Fibroblast of skin of right biceps (primary cell): ENCODE measurements at regions not wholly inside any gene's neighbourhood (a gene's known extent, or its start where the extent isn't known, plus 50 kb on each side); places are given as distances from the start of the nearest gene placed in this dataset.
A peak's percentile ranks its signal among the peaks of the same experiment; 100 is the strongest.

Experiments
- DNase-seq: peaks from one replicate; pipeline ENCODE4 v3.0.0-alpha.2; 2013

DNA sequence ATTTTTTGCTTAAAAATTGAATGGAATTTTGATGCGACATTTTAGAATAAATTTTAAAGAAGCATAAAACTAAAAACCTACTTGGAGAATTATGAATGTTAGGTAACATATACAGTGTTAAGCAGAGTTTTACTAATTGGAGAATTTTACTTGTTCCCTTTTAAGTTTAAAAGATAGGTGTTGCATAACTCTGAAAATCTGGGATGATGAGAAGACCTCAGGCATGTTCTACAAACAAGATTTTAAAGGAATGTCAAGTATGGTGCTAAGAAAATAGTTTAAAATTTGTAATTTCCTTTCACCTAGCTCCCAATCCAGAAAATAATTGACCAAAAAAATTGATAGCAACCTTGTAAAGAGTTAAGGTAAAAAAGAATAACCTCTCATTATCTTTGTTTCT is 135.8 kb downstream of the RFC3 start:
- DNase-seq, result peak; percentile 10

DNA sequence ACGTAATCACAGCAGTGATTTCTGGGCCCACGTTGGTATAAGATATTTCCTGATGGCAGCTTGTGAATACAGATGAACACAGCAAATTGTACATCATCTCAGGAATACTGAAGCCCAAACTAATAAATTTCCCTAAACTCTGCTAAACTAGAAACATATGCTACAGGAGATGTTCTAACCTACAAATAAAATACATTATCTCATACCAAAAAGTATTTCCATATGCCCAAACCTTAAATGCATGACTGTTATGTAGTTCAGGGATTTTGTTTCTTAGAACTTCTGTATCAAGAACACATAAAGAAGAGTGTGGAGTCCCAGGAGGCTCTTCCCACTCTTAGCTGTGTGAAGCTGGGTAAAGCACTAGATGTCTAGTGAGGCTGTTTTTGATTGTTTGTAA is 138.4 kb downstream of the RFC3 start:
- DNase-seq, result no peak

DNA sequence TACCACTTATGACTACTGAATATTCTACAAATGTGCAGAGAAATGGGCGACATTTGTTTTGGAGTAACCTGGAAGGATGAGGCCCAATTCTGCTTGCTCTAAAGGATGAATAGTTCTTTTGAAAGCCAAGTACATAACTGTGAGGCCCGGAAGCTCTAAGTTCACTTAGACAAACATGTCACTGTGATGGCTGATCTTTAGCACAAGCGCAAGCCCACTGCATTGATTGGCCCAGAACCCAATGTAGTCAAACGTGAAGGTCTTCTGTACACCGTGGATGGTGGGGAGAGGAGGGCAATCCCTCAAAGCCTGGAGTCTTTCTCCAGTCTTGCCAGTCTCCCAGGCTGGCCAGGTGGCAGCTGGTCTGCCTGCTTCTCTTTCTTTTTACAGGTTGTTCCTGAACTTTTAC is 139.6 kb downstream of the RFC3 start:
- no peak for DNase-seq

DNA sequence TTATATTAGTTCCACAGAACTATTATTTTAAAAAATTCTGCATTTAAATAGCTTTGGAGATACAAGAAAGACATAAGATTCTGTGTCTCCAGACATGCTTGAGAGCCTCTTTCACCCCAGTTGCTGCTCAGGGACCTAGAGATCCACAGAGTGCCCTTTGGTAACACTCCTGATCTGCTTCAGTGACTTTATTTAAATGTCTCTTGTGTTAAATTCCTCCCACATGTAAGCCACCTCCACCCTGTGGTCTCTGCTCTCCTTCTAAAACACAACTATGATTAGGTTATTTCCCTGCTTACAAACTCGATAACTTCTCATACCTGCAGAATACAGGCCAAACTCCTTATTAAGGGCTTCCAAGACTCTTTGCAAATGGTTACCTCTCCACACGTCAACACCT is 141.0 kb downstream of the RFC3 start:
- no peak for DNase-seq

DNA sequence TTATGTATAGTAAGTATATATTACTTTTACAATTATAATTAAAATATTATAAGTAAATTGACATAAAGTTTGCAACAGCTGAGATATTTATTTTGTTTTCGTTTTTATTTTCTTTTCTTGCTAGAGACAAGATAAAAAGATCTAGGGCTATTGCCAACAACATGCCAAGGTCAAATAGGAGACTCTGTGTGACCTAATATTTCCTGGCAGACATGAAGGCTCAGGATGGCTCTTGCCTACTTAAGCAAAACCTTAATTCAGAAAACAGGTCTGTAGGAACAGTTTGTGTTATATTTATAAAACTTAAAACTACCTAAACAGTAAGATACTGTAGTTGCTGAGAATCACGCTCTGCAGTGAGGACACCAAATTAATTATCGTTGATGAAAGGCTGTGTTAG is 145.2 kb downstream of the RFC3 start:
- DNase-seq, result no peak

DNA sequence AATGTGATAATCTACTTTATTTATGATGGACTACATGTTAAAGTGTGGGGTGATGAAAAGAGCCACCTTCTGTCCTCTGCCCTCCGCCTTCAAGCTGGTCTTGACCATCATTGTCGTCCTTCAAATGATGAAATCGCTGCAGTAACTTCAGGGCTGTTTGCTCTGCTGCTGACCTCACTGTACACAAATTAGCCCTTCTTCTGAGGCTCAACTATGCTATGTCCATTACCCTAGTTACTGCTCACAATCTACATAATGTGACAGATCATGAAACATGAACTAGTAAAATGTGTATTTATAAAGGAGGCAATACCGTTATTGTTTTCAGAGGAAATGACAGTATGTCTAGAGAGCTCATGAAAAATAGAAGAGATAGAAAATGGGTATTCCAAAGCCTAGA is 145.9 kb downstream of the RFC3 start:
- DNase-seq, result no peak

DNA sequence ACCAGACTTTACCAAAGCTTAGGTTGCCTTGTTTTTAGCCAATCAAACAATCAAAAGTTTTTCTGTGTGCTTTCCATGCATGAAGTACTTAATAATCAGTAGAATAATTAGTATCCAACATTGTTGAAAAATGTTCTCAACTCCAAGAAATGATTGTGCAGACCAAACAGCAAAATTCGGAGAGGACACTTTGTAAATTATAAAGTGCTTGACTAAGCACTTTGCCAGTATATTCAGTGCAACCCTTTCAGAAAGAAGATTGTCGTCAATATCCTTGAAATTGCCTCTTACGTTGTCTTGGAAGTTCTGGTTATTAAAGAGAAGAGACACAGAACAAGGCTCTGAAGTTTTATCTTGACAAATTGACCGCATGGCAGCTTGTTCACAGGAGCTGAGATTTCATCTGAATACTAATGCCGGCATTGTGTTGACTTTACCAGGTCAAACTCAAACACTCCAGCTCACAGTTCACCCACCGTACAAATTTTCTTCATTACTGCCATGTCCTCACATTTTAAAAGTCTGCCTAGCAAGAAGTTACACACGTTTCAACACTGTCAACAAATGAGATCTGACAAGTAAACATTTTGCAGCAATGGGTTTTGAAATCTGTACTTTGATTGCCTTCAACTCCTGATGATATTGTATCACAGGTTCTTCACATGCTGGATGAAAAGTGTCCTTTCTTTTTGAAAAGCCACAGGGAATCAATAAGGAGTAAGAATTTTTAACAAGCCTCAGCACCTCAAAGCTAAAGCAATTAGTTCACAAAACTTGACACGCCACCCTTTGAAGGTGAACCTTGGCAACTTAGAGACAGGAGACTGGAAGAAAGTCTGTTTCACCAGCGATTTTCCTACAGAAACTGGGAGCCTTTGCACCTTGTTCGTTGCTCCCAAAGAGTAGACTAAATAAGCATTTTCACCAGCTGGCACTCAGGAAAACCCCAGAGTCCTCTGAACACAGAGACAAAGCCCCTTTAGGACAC is 150.9 kb downstream of the RFC3 start:
- DNase-seq, result no peak

DNA sequence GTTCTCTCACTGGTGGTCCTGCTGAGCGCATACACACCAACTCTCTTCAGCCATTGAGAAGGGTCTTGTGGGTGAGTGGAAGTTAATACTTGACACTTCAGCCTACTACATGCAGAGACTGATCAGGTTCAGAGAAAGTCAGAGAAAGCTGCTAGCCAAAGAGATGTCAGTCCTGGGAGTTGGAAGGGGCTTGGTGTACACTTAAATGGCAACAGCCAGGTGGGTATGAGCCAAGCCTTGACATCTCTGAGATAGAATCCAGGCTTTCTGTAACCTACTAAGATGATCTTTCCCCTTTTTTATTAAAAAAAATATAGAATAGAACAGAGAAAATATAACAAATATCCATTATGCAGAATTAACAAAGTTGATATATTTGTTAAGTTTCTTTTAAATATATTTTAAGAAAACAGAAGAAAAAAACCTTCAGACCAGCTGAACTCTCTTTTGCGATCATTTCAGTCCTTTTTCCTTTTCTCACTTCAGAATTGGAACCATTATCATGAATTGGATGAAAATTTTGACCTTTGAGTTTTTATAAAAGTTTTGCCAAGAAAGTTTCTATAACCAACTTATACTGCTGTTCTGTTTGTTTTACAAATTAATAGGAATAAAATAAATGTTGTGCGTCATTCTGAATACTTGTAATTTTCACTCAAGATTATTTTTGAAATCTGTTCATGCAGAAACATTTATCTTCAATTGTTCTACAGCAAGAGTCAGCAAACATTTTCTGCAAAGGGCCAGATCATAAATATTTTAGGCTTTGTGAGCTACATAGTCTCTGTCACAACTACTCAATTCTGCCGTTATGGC is 153.0 kb downstream of the RFC3 start:
- DNase-seq, result no peak

DNA sequence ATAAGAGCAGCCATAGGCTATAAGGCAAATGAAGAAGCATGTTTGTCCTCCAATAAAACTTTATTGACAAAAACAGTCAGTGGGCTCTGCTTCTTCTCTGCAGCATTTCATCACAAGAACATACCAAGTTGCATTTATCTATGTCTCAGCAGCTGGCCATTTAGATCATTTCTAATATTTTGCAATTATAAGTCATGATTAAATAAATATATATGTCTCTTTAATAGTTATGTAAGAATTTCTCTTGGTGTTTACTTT is 153.5 kb downstream of the RFC3 start:
- DNase-seq, result no peak

DNA sequence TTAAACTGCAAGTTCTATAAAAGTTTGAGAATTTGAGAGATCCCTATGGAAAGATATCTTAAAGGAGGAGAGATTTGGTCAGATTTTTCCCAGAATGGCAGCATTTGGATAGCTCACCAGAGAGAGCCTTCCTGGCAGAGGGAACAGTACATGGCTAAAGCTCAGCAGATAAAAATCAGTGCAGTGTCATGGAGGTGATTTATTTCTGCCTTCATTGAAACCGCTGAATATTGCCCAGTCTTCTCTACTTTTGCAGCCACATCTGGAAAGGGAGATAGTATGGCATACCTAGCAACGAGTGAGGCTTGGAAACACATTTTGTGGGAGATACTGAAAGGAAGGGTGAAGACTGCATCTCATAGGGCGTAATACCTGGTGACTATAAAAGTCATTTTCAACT is 155.2 kb downstream of the RFC3 start:
- no peak for DNase-seq

DNA sequence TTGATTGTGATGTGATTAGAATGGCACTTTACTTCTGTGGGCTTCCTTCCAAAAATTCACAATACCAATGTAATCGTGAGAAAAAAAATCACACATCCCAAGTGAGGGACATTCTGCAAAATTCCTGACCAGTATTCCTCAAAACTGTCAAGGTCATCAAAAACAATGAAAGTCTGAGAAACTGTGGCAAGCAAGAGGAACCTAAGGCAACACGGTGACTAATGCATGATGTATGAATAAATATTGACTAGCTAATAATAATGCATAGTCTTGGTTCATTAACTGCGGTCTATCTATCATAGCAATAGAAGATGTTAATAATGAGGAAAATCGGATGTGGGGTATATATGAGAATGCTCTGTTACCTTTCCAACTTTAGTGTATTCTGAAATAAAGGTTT is 159.0 kb downstream of the RFC3 start:
- DNase-seq, result no peak

DNA sequence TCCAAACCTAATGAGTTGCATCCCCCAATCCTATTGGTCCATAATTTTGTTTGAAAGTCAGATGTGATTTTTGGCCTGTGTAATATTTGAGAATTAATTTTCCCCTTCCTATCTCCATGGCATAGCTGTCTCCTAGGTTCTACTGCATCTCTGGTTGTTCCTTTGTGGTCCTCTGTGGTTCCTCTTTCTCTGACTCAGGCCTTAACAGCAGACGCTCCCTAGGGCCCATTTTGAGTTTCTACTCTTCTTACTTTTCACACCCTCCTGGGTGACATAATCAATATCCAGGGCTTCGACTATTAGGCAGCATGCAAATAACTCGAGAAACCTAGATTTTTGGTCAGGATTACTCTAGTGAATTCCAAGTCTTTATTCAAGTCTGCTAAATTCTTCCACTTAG is 160.7 kb downstream of the RFC3 start:
- no peak for DNase-seq

DNA sequence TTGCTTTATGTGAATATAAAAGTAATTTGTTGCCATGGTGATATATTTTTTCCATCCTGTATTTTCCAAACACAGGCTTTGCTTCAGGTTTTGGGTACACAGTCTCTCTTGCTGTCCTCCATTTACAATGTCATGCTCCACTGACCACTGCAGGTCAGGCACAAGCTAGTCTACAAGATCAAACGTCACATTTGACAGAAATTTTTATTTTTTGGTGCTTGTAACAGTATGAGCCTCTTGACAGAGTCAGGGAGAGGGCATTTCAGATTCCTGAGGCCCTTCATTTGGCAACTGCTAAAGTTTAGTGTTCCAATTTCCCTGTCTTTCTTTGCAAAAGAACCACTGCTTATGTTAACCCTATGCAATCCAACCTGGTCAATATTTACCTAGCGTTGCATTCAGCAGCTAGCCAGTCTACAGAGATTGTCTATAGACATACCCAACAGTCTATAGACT is 175.0 kb downstream of the RFC3 start:
- DNase-seq, result no peak

DNA sequence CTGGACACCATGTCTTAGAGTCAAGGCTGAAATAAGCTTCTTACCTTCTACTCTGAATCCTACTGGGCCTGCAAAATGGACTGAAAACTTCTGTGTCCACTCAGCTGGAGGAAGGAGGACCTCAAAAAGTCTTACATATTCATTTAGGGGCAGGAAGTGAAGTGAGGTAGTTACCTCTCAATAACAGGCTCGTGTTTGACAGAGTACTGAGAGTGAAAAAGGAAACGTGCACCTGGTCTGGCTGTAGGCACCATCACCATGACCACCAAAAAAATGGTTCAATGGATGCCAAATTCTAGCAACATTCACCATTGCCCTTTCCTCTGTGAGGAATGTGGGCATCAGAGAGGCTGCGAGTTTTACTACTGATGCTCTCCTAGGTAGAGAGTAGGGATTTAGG is 176.2 kb downstream of the RFC3 start:
- no peak for DNase-seq

DNA sequence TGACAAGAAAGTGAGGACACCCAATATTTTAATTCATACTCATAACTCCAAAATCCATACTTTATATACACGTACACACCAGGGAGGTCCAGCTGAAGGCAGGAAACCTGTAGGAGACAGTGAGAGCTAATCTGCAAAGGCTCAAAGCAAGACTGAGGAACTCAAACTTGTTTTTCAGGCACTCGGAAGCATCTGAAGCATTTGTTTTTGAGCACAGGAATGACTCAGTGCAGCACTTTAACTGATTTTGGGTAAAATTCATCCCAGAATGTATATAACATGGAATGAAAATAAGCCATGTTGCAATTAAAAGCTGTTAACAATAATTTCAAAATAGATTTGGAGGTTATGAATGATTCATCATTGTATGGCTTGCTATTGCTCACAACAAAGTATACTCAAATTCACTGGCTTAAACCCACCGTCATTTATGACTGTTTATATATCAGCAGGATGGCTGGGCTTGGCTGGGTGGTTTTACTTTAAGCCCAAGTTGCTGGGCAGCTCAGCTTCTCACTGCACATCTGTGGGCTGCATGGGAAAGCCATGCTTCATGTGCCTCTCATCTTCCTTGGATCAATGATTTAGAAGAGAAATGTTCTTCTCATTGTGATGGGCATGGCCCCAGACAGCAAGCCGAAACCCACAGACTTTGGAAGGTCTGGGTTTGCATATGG is 177.0 kb downstream of the RFC3 start:
- peak; percentile 15 for DNase-seq

DNA sequence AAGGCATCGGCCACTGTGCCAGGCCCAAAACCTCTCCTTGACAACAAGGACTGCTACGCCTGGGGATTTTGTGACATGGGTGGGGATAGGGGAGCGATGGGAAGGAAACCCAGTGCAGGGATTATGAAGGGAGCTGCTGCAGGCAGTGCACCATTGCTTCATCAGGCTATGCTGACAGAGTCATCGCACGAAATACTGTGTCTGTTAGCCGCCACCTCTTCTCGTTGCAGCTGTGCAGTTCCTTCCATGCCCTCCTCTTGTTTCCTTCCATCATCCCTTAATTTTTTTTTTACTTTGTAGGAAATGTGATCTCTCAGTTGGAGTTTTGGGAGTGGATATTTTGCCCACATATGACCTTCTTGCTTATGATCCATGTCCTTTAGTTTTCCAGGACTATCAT is 178.7 kb downstream of the RFC3 start:
- DNase-seq, result no peak

DNA sequence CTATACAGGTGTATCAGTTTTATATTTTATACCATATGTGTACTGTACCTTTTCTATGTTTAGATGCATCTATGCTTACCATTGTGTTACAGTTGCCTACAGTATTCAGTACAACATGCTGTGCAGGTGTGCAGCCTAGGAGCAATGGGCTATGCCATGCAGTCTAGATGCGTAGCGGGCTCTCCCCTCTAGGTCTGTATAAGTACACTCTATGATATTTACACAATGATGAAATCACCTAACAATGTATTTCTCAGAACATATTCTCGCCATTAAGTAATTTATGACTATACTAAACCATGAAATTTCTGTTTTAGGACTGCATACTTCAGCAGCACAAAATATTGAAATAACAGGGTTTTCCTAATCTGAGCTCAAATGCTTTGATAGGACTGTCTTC is 179.6 kb downstream of the RFC3 start:
- DNase-seq, result no peak

DNA sequence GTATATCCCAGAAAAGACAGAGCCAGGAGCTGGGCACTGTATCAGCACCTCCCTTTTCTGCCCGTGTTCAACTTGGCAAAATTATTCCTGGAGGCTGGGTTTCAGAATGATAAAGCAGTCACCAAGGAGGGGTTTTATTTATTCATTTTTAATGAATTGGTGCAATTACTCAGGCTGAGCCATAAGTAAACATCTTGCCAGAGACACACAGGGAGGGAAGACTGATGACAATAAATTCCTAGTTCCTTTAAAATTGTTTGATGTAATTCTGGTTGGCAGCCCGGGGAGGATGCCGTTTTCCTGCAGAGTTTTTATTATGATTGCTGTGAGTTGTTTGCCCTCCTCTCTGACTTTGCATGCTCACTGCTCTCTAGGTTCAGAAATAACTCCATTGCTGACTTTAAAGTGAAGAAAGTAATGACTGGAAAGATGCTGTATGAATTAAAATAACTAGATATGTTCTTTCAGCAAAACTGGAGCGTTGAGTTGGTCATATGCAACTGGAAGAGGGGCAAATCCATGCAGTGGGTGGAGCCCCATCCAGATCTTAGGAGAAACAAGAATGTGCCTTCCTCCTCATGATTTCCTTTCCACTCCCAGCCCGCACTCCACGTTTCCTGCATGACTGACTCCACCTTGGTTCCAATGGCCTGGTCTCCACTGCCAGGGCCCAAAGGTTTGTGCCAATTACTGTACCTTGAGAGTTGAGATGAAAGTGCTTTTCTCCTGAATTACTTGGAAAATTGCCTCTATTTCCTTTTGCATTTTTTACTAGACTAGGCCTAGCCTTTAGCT is 182.1 kb downstream of the RFC3 start:
- DNase-seq, result no peak

DNA sequence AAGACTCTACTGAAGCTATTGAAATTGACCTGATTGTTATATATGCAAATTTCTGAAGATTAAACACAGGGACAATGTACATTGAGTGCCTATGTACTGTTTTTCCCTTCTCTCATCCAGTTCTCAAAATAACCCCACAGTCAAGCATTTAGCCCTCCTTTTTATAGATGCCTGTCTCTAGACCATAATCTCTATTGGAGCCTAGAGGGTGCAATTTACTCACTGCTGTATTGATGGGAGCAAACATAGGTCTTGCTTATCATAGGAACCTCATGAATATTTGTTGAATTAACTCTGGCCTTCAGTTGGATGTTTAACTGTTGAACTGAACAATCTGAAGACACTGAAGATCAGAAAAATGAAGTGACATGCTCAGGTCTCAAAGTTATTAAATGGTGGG is 183.0 kb downstream of the RFC3 start:
- DNase-seq, result no peak

DNA sequence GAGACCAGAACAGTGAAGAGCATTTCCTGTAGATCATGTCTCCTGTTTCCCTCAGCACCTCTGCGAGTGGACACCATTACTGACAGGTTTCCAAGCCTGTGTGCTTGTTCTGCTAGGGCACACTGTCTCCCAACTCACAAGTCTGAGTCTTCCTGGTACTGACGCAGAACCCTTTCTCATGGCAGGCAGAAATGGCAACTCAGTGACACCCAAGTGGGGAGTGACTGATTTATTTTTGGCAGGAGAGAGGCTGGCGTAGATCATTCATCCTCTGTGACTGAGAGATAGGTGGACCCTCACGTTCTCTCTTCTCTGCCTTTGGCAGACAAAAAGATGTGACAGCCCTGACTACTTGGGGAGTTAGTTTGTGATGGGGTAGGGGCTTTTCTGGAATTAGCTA is 183.4 kb downstream of the RFC3 start:
- no peak for DNase-seq

DNA sequence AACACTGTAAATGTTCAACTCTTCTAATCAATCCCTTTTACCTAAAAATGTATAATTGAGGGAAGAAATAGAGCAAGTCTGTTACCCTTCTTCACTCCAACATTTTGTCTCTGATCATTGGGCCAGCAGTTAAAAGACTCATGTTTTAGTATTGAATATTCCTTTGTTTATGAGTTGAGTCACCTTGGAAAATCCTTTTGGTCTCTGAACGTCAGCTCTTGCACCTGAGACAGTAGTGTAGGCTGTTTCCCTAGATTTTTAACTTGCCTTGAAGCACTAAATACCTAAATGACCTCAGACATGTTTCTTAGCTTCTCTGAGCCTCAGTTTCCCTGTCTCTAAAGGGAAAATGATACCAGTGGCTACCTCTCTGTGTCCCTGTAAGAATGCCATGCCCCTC is 184.2 kb downstream of the RFC3 start:
- no peak for DNase-seq

DNA sequence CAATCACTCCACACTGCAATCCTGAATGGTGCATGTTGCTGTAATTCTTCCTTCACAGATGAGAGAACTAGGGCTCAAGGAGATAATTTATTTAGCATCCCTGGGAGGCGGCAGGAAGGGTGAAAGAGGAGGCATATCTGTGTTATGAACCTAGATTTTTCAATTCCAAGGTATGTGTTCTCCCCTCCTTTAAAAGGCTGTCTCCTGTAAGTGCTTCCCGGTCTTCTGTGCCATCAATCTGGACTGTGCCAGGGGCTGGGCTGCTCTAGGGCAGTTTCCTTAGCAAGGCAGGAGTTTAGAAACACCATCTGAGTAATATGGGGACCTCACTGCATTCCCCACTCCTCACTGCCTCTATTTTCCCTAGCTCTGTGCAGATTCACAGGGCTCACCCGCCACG is 185.0 kb downstream of the RFC3 start:
- DNase-seq, result no peak

DNA sequence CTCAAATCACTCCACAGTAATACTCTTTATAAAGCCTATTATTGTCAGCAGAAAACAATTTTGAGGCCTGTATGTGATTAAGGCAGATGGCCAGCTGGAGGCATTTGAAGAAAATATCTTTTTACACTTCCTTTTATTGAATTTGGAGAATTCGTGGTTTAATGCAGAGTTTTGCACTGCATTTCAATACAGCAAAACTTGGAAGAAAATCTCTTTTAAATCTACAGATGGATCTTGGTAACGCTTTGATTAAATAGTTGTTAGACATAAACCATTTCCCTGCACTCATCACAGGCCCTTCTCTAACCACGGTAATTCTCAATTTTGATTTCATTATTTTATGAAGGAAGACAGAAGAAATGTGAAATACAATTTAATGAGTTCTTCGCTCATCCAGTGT is 185.7 kb downstream of the RFC3 start:
- no peak for DNase-seq
